Astrocyte of the spinal cord (primary cell): ENCODE measurements at regions not wholly inside any gene's neighbourhood (a gene's known extent, or its start where the extent isn't known, plus 50 kb on each side); places are given as distances from the start of the nearest gene placed in this dataset.
"Not testable (repeated sequence)": the region's sequence is repeated elsewhere in the genome, so short reads cannot be mapped to it uniquely, and the experiment has no call there.

Experiments
- DNase-seq: peaks from one replicate; pipeline ENCODE4 v3.0.0; 2011; ENCODE audit warnings: low read depth, low spot score
- H3K4me3 ChIP-seq: 2 replicates; pipeline ENCODE4 v1.5.1; 2011; ENCODE audit warnings: low read depth, mild to moderate bottlenecking, low read length, moderate library complexity
- CTCF ChIP-seq: IDR thresholded peaks from 2 replicates; pipeline ENCODE4 v1.5.1; 2012; ENCODE audit warnings: low read depth, mild to moderate bottlenecking, low read length, inconsistent platforms
- in situ Hi-C: cut with HindIII; loops from 2 replicates; pipeline ENCODE4 v1.10.0; 2017; ENCODE audit warnings: low sequenced_read_pairs

- H3K4me3 ChIP-seq, in situ Hi-C loops, DNase-seq: not testable (repeated sequence)
Observed at GRCh38 chr6:57946084-57946768, 628.8 kb downstream of the PRIM2 start.

- DNase-seq, H3K4me3 ChIP-seq, in situ Hi-C loops: not testable (repeated sequence)
Observed at GRCh38 chr6:57946769-57947091, 629.3 kb downstream of the PRIM2 start.

GRCh38 chr6:57948481-57948880 is 631.1 kb downstream of the PRIM2 start:
- H3K4me3 ChIP-seq, DNase-seq, in situ Hi-C loops: not testable (repeated sequence)

- in situ Hi-C loops, DNase-seq, H3K4me3 ChIP-seq: not testable (repeated sequence)
Observed at GRCh38 chr6:57950430-57950829, 633.0 kb downstream of the PRIM2 start.

- DNase-seq, in situ Hi-C loops: not testable (repeated sequence)
Observed at GRCh38 chr6:57966757-57967156, 649.3 kb downstream of the PRIM2 start.

GRCh38 chr6:57971956-57972355 is 654.5 kb downstream of the PRIM2 start:
- DNase-seq, in situ Hi-C loops, H3K4me3 ChIP-seq: not testable (repeated sequence)

More at GRCh38 chr6:57966757-57967156, 649.3 kb downstream of the PRIM2 start:
- H3K4me3 ChIP-seq, result not testable (repeated sequence)

GRCh38 chr6:57974653-57975052 is 657.2 kb downstream of the PRIM2 start:
- in situ Hi-C loops, result no loop called here
- no peak for DNase-seq
- no peak for TF ChIP-seq CTCF
- no peak overlapping the region for H3K4me3 ChIP-seq

GRCh38 chr6:57975127-57975526 is 657.7 kb downstream of the PRIM2 start:
- in situ Hi-C loops, result not testable (repeated sequence)

GRCh38 chr6:57976371-57976770 is 658.9 kb downstream of the PRIM2 start:
- in situ Hi-C loops, DNase-seq: not testable (repeated sequence)

More at GRCh38 chr6:57975127-57975526, 657.7 kb downstream of the PRIM2 start:
- H3K4me3 ChIP-seq, DNase-seq: not testable (repeated sequence)

GRCh38 chr6:57983603-57984002 is 666.2 kb downstream of the PRIM2 start:
- in situ Hi-C loops, H3K4me3 ChIP-seq, DNase-seq: not testable (repeated sequence)

More at GRCh38 chr6:57976371-57976770, 658.9 kb downstream of the PRIM2 start:
- H3K4me3 ChIP-seq, result not testable (repeated sequence)

GRCh38 chr6:57984575-57984974 is 667.1 kb downstream of the PRIM2 start:
- in situ Hi-C loops, H3K4me3 ChIP-seq, DNase-seq: not testable (repeated sequence)

GRCh38 chr6:57985734-57986133 is 668.3 kb downstream of the PRIM2 start:
- H3K4me3 ChIP-seq, in situ Hi-C loops, DNase-seq: not testable (repeated sequence)

GRCh38 chr6:57986584-57986983 is 669.2 kb downstream of the PRIM2 start:
- DNase-seq, in situ Hi-C loops, H3K4me3 ChIP-seq: not testable (repeated sequence)

- H3K4me3 ChIP-seq, DNase-seq, in situ Hi-C loops: not testable (repeated sequence)
Observed at GRCh38 chr6:57989520-57990080, 672.2 kb downstream of the PRIM2 start.

GRCh38 chr6:57998858-57999619 is 681.6 kb downstream of the PRIM2 start:
- DNase-seq, H3K4me3 ChIP-seq, in situ Hi-C loops: not testable (repeated sequence)

GRCh38 chr6:58000233-58000632 is 682.8 kb downstream of the PRIM2 start:
- DNase-seq, H3K4me3 ChIP-seq, in situ Hi-C loops: not testable (repeated sequence)
